GM12878 (cell line): ENCODE measurements at regions not wholly inside any gene's neighbourhood (a gene's known extent, or its start where the extent isn't known, plus 50 kb on each side); places are given as distances from the start of the nearest gene placed in this dataset.

ENCODE experiments used
- BHLHE40 ChIP-seq, 2 experiments: fragments of 450-650 bp in 1 of 2; IDR thresholded peaks; 2 replicates each; pipeline ENCODE4 v1.6.1; 2011 to 2017; ENCODE audit warnings: low read depth in 2 of 2, borderline replicate concordance in 1 of 2, improper control_type of control experiment in 1 of 2, low read length in 1 of 2, mild to moderate bottlenecking in 1 of 2
- CBX5 ChIP-seq: sonication (generic); IDR thresholded peaks from 2 replicates; pipeline ENCODE4 v1.6.1; 2016; ENCODE audit warnings: low read depth, moderate library complexity, mild to moderate bottlenecking, inconsistent platforms
- CHD4 ChIP-seq: fragments of 200-600 bp; sonication (generic); IDR thresholded peaks from 2 replicates; pipeline ENCODE4 v1.6.1; 2016; ENCODE audit warnings: mild to moderate bottlenecking
- CTCF ChIP-seq, 3 experiments: IDR thresholded peaks in 2 of 3; conservative IDR thresholded peaks in 1 of 3; 2 replicates each; pipeline ENCODE4 v1.5.1; 2011; ENCODE audit warnings: low read depth in 3 of 3, low read length in 3 of 3, mild to moderate bottlenecking in 3 of 3, control low read depth in 2 of 3, moderate library complexity in 2 of 3, inconsistent platforms in 1 of 3, mixed read lengths in 1 of 3; ENCODE audit not compliant: control insufficient read depth in 2 of 3, insufficient read depth in 1 of 3; ENCODE audit errors: extremely low read depth in 1 of 3
- EZH2 ChIP-seq: IDR thresholded peaks from 2 replicates; pipeline ENCODE4 v1.6.1; 2012; ENCODE audit warnings: low read depth, mild to moderate bottlenecking, control low read depth, inconsistent platforms, low read length, borderline replicate concordance; ENCODE audit not compliant: control insufficient read depth
- NRF1 ChIP-seq: conservative IDR thresholded peaks from 2 replicates; pipeline ENCODE4 v1.6.1; 2011; ENCODE audit warnings: mild to moderate bottlenecking, low read depth, low read length, improper control_type of control experiment
- SUZ12 ChIP-seq: fragments of 200-600 bp; sonication (generic); IDR thresholded peaks from one replicate; pipeline ENCODE4 v1.6.1; 2018; ENCODE audit warnings: antibody characterized with exemption, mild to moderate bottlenecking; ENCODE audit not compliant: unreplicated experiment
- TF ChIP-seq, protein P1 (sequence below): fragments of 450-650 bp; IDR thresholded peaks from 2 replicates; pipeline ENCODE4 v1.6.1; 2016; ENCODE audit warnings: mild to moderate bottlenecking

GRCh38 chr1:43041591-43041990 is 82.9 kb upstream of the SLC2A1 start:
- TF ChIP-seq EZH2 (no peak), CTCF (IDR thresholded peaks at IDR 0.05 in 2 of 3, conservative IDR thresholded peaks at IDR 0.05 in 1 of 3; ENCODE audit: control insufficient read depth in 2 of 3, extremely low read depth in 1 of 3, insufficient read depth in 1 of 3, low read depth in 3 of 3, low read length in 3 of 3) (no peak), NRF1 (no peak), SUZ12 (no peak), BHLHE40 (IDR thresholded peaks at IDR 0.05; ENCODE audit: borderline replicate concordance in 1 of 2, low read depth in 2 of 2, low read length in 1 of 2) (no peak), CBX5 (no peak), CHD4 (no peak)
- TF ChIP-seq, protein P1, sequence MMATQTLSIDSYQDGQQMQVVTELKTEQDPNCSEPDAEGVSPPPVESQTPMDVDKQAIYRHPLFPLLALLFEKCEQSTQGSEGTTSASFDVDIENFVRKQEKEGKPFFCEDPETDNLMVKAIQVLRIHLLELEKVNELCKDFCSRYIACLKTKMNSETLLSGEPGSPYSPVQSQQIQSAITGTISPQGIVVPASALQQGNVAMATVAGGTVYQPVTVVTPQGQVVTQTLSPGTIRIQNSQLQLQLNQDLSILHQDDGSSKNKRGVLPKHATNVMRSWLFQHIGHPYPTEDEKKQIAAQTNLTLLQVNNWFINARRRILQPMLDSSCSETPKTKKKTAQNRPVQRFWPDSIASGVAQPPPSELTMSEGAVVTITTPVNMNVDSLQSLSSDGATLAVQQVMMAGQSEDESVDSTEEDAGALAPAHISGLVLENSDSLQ: no peak
